ENCODE measurements at regions not wholly inside any gene's neighbourhood (a gene's known extent, or its start where the extent isn't known, plus 50 kb on each side); places are given as distances from the start of the nearest gene placed in this dataset.

DNA sequence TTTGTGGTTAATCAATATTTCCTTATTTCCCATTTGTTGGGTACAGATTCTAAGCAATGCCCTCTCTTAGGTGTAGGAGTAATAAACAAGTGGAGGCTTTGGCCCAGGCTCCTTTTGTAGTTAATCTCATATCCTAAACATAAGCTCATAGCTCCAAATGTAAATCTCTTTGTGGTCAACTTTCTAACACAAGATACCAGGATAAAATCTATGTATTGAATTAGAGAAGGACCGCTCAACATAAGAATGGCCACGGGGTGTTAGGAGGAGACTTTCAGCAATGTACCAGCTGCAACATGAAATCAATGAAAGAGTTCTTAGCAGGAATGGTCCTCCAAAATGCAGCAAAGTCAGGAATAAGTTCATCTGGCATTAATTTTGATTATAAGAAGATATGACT, 334.5 kb upstream of the ITGA1 start:
- TF ChIP-seq, protein P1, sequence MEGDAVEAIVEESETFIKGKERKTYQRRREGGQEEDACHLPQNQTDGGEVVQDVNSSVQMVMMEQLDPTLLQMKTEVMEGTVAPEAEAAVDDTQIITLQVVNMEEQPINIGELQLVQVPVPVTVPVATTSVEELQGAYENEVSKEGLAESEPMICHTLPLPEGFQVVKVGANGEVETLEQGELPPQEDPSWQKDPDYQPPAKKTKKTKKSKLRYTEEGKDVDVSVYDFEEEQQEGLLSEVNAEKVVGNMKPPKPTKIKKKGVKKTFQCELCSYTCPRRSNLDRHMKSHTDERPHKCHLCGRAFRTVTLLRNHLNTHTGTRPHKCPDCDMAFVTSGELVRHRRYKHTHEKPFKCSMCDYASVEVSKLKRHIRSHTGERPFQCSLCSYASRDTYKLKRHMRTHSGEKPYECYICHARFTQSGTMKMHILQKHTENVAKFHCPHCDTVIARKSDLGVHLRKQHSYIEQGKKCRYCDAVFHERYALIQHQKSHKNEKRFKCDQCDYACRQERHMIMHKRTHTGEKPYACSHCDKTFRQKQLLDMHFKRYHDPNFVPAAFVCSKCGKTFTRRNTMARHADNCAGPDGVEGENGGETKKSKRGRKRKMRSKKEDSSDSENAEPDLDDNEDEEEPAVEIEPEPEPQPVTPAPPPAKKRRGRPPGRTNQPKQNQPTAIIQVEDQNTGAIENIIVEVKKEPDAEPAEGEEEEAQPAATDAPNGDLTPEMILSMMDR (IDR thresholded peaks at IDR 0.05), result no peak
- no peak for TF ChIP-seq POLR2A (IDR thresholded peaks at IDR 0.05)

All from uterus (tissue), 2 donors.